ENCODE measurements at regions not wholly inside any gene's neighbourhood (a gene's known extent, or its start where the extent isn't known, plus 50 kb on each side); places are given as distances from the start of the nearest gene placed in this dataset.

- Histone ChIP-seq H2AFZ (ENCODE audit: low read depth, low read length, poor library complexity, severe bottlenecking) (no peak overlapping the region), H3K4me1 (ENCODE audit: control insufficient read depth in 1 of 2, insufficient read depth in 2 of 2, low read length in 2 of 2) (no peaks in the 10 kb centered on the region), H3K79me2 (ENCODE audit: insufficient read depth, low read length) (no peaks in the 10 kb centered on the region), H3K27me3 (ENCODE audit: insufficient read depth, low read length) (no peaks in the 10 kb centered on the region), H3K9me2 (ENCODE audit: insufficient read depth) (no peaks in the 10 kb centered on the region), H3K4me3 (replicated peaks in 1 of 2; ENCODE audit: low read depth in 1 of 2, low read length in 2 of 2) (no peak overlapping the region), H3K9me3 (ENCODE audit: control insufficient read depth in 1 of 2, insufficient read depth in 1 of 2, low read depth in 1 of 2, low read length in 2 of 2) (no peaks in the 10 kb centered on the region), H3K27ac (ENCODE audit: low read depth, low read length) (no peak overlapping the region), H4K20me1 (ENCODE audit: insufficient read depth) (no peaks in the 10 kb centered on the region), H3K4me2 (ENCODE audit: low read length) (no peak overlapping the region), H3K9ac (ENCODE audit: low read length) (no peak overlapping the region), H3K36me3 (ENCODE audit: control insufficient read depth in 1 of 2, insufficient read depth in 2 of 2, low read length in 2 of 2) (no peaks in the 10 kb centered on the region)
- ChIA-PET RAD21 (ENCODE audit: low non-redundant PET in 1 of 2, low total read pairs in 2 of 2, uncharacterized antibody in 2 of 2, unreplicated experiment in 2 of 2) (no interaction called here), POLR2A (no interaction called here), CTCF (no interaction called here)
- BruUV-seq (replicated peaks): no TSS peak
- intact Hi-C loops (cut with micrococcal nuclease): no loop called here
- TF ChIP-seq, protein P1, sequence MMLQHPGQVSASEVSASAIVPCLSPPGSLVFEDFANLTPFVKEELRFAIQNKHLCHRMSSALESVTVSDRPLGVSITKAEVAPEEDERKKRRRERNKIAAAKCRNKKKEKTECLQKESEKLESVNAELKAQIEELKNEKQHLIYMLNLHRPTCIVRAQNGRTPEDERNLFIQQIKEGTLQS (IDR thresholded peaks at IDR 0.05): no peak
- TF ChIP-seq REST (IDR thresholded peaks at IDR 0.05; ENCODE audit: low read depth) (no peak), ZNF274 (IDR thresholded peaks at IDR 0.05; ENCODE audit: low read depth, low read length) (no peak), ELF1 (IDR thresholded peaks at IDR 0.05; ENCODE audit: borderline replicate concordance, low read depth) (no peak), JUND (IDR thresholded peaks at IDR 0.05) (no peak), EZH2phosphoT487 (IDR thresholded peaks at IDR 0.05; ENCODE audit: borderline replicate concordance) (no peak)
- ATAC-seq (no peak), DNase-seq (ENCODE audit: low read depth, low spot score) (no peak)
Observed at GRCh38 chr1:219113261-219113660, 60.4 kb upstream of the LYPLAL1 start.

DNA sequence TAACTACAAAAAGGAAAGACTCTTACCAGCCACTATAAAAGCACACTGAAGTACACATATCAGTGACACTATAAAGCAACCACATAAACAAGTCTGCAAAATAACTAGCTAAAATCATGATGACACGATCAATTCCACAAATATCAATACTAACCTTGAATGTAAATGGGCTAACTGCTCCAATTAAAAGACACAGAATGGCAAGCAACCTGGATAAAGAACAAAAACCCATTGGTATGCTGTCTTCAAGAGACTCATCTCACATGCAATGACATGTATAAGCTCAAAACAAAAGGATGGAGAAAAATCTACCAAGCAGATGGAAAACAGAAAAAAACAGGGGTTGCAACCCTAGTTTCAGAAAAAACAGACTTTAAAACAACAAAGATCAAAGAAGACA, 59.7 kb upstream of the LYPLAL1 start:
- intact Hi-C loops (cut with micrococcal nuclease): no loop called here
- ChIA-PET POLR2A (no interaction called here), RAD21 (ENCODE audit: low non-redundant PET in 1 of 2, low total read pairs in 2 of 2, uncharacterized antibody in 2 of 2, unreplicated experiment in 2 of 2) (no interaction called here), CTCF (no interaction called here)
- H3K9ac ChIP-seq (ENCODE audit: low read length): no peak overlapping the region
- BruUV-seq (replicated peaks): no TSS peak
- no peaks in the 10 kb centered on the region for H3K9me3 ChIP-seq (ENCODE audit: control insufficient read depth in 1 of 2, insufficient read depth in 1 of 2, low read depth in 1 of 2, low read length in 2 of 2)
- H3K4me3 ChIP-seq (replicated peaks in 1 of 2; ENCODE audit: low read depth in 1 of 2, low read length in 2 of 2): no peak overlapping the region
- no peak for ATAC-seq
- no peaks in the 10 kb centered on the region for H4K20me1 ChIP-seq (ENCODE audit: insufficient read depth)
- no peak overlapping the region for H2AFZ ChIP-seq (ENCODE audit: low read depth, low read length, poor library complexity, severe bottlenecking)
- DNase-seq (ENCODE audit: low read depth, low spot score): no peak
- no peaks in the 10 kb centered on the region for H3K27me3 ChIP-seq (ENCODE audit: insufficient read depth, low read length)
- H3K9me2 ChIP-seq (ENCODE audit: insufficient read depth): no peaks in the 10 kb centered on the region
- H3K79me2 ChIP-seq (ENCODE audit: insufficient read depth, low read length): no peaks in the 10 kb centered on the region
- H3K27ac ChIP-seq (ENCODE audit: low read depth, low read length): no peak overlapping the region
- H3K4me2 ChIP-seq (ENCODE audit: low read length): no peak overlapping the region
- H3K4me1 ChIP-seq (ENCODE audit: control insufficient read depth in 1 of 2, insufficient read depth in 2 of 2, low read length in 2 of 2): no peaks in the 10 kb centered on the region
- H3K36me3 ChIP-seq (ENCODE audit: control insufficient read depth in 1 of 2, insufficient read depth in 2 of 2, low read length in 2 of 2): no peaks in the 10 kb centered on the region
- TF ChIP-seq ZFX (IDR thresholded peaks at IDR 0.05) (no peak), ELF1 (IDR thresholded peaks at IDR 0.05; ENCODE audit: borderline replicate concordance, low read depth) (no peak), EZH2phosphoT487 (IDR thresholded peaks at IDR 0.05; ENCODE audit: borderline replicate concordance) (no peak), YY1 (IDR thresholded peaks at IDR 0.05; ENCODE audit: extremely low read depth, insufficient replicate concordance, low read depth, low read length) (no peak), ZNF274 (IDR thresholded peaks at IDR 0.05; ENCODE audit: low read depth, low read length) (no peak), CEBPB (IDR thresholded peaks at IDR 0.05; ENCODE audit: low read depth) (no peak), SIN3A (IDR thresholded peaks at IDR 0.05; ENCODE audit: low read depth) (no peak), CBX3 (IDR thresholded peaks at IDR 0.05; ENCODE audit: low read depth) (no peak), MAX (IDR thresholded peaks at IDR 0.05) (no peak)
- TF ChIP-seq, protein P1 (IDR thresholded peaks at IDR 0.05): no peak
- TF ChIP-seq, protein P2, sequence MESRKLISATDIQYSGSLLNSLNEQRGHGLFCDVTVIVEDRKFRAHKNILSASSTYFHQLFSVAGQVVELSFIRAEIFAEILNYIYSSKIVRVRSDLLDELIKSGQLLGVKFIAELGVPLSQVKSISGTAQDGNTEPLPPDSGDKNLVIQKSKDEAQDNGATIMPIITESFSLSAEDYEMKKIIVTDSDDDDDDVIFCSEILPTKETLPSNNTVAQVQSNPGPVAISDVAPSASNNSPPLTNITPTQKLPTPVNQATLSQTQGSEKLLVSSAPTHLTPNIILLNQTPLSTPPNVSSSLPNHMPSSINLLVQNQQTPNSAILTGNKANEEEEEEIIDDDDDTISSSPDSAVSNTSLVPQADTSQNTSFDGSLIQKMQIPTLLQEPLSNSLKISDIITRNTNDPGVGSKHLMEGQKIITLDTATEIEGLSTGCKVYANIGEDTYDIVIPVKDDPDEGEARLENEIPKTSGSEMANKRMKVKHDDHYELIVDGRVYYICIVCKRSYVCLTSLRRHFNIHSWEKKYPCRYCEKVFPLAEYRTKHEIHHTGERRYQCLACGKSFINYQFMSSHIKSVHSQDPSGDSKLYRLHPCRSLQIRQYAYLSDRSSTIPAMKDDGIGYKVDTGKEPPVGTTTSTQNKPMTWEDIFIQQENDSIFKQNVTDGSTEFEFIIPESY (IDR thresholded peaks at IDR 0.05; ENCODE audit: extremely low read depth, insufficient replicate concordance, low read length): no peak
